ENCODE measurements at regions not wholly inside any gene's neighbourhood (a gene's known extent, or its start where the extent isn't known, plus 50 kb on each side); places are given as distances from the start of the nearest gene placed in this dataset.
"Not testable (repeated sequence)": the region's sequence is repeated elsewhere in the genome, so short reads cannot be mapped to it uniquely, and the experiment has no call there.

DNA sequence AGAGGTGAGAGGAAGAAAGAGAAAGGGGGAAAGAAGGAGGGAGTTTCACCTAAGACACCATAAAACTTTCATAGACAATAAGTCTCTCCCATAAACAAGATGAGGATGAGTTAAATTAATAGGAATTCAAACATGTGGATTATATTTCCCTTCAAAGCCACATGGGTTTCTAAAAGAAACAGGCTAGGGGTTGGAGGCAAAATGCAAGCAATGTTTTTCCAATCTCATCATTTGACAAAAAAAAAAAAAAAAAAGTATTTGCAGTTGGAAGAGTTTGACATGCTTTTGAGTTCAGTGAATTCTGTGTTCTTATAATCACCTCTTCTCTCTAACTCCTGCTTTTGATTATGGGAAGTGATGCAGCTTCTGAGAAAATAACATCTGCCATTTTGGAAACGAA, 186.1 kb upstream of the ADRA1D start:
- FAIRE-seq = no peak
- TF ChIP-seq, protein P1, sequence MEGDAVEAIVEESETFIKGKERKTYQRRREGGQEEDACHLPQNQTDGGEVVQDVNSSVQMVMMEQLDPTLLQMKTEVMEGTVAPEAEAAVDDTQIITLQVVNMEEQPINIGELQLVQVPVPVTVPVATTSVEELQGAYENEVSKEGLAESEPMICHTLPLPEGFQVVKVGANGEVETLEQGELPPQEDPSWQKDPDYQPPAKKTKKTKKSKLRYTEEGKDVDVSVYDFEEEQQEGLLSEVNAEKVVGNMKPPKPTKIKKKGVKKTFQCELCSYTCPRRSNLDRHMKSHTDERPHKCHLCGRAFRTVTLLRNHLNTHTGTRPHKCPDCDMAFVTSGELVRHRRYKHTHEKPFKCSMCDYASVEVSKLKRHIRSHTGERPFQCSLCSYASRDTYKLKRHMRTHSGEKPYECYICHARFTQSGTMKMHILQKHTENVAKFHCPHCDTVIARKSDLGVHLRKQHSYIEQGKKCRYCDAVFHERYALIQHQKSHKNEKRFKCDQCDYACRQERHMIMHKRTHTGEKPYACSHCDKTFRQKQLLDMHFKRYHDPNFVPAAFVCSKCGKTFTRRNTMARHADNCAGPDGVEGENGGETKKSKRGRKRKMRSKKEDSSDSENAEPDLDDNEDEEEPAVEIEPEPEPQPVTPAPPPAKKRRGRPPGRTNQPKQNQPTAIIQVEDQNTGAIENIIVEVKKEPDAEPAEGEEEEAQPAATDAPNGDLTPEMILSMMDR (IDR thresholded peaks at IDR 0.05; ENCODE audit: insufficient read depth, missing control alignments) = no peak

DNA sequence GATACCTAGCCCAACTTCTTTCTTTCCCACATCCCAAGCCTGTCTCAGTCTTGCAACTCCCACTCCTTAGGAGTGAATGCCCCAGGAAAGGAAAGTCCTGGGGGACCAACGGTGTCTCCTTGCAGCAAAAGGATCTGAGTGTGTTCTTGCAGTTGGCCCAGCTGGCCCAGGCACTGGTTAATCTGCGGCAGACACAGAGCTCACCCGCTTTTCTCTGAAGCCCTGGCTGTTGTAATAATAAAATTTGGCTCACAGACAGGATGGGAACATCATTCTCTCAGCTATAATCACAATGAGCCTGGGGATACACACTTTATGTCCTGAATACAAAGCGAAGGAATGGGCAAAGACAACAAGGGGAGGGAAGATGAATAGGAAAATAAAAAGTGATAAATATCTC, 185.6 kb upstream of the ADRA1D start:
- FAIRE-seq (no peak), DNase-seq (ENCODE audit: insufficient read length, low spot score) (no peak)
- TF ChIP-seq, protein P1 (IDR thresholded peaks at IDR 0.05; ENCODE audit: insufficient read depth, missing control alignments) = no peak

More for the DNA sequence above, 186.1 kb upstream of the ADRA1D start:
- no peak for DNase-seq (ENCODE audit: insufficient read length, low spot score)

DNA sequence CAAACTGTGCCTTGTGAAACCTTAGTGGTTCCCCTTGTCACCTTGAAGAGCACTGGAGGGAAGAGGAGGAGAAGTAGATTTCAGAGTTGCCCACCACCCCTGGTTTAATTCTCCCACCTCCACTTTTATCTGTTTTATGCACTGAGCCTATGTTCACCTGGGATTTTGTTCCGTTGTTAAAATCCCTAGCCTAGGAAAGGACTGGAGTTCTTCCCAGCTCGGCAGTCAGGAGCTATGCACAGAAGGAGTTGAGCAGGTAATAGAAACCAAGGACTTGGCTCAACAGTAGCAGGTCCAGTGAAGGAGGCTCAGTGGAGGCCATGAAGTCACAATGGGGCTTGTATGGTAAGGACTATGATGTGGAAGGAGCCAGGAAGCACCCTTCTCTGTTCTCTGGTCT, 182.4 kb upstream of the ADRA1D start:
- TF ChIP-seq, protein P1 (IDR thresholded peaks at IDR 0.05; ENCODE audit: insufficient read depth, missing control alignments) = no peak
- DNase-seq (ENCODE audit: insufficient read length, low spot score) (no peak), FAIRE-seq (no peak)

DNA sequence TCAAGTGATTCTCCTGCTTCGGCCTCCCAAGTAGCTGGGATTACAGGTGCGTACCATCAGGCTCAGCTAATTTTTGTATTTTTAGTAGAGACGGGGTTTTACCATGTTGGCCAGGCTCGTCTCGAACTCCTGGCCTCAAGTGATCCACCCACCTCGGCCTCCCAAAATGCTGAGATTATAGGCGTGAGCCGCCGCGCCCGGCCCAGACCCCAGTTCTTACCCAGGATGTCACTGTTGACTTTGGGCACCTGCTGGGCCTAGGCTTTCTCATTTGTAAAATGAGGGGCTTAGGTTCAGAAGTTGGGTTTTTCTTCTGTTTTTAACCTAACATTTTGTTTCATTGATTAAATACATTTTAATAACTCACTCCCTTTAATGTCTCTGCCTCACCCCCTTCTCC, 181.7 kb upstream of the ADRA1D start:
- DNase-seq (ENCODE audit: insufficient read length, low spot score); FAIRE-seq: not testable (repeated sequence)

DNA sequence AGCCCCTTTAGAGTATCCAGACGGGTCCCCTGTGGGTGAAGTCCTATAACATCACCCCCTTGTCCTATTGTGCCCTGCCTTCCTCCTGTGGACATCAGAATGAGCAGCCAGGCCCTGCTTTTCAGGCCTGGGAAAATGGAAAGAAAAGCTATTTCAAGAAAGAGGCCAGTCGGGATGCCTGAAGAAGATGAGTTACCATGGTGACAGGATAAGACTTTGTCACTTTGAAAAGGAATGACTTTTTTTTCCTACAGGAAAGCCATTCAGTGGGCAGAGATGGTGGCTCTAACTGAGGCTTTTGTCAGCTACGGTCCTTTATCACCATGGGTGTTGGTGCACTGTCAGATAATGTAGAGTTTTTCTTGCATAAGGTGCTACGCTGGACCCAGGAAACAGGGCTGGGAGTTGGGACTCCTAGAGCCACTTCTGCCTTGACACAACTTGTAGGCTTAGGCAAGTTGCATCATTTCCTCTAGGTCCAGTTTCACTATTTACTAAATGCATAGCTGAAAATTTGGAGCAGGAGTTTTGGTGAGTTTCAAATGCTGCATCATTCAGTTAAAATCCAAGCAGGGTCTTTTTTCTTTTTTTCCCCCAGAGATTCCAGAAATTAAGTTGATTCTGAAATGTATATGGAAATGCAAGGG, 179.0 kb upstream of the ADRA1D start:
- TF ChIP-seq, protein P1 (IDR thresholded peaks at IDR 0.05; ENCODE audit: insufficient read depth, missing control alignments) = no peak
- DNase-seq (ENCODE audit: insufficient read length, low spot score) (no peak), FAIRE-seq (no peak)

DNA sequence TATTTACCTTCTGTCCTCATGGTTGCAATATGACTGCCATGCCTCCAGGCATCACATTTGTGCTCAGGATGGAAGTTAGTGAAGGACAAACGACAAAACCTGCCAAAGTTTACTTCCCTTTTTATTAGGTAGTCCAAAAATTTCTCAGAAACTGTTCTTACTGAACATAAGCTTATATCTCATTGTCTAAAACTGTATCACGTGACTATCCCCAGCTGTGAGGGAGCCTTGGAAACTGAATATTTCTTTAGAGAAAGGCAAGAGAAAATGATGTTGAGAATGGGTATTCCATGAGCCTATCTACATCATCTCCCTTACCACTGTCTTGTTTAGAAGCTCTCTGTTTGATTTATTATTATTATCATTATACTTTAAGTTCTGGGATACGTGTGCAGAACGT, 169.1 kb upstream of the ADRA1D start:
- TF ChIP-seq, protein P1 (IDR thresholded peaks at IDR 0.05; ENCODE audit: insufficient read depth, missing control alignments) = no peak
- DNase-seq (ENCODE audit: insufficient read length, low spot score) (no peak), FAIRE-seq (no peak)

DNA sequence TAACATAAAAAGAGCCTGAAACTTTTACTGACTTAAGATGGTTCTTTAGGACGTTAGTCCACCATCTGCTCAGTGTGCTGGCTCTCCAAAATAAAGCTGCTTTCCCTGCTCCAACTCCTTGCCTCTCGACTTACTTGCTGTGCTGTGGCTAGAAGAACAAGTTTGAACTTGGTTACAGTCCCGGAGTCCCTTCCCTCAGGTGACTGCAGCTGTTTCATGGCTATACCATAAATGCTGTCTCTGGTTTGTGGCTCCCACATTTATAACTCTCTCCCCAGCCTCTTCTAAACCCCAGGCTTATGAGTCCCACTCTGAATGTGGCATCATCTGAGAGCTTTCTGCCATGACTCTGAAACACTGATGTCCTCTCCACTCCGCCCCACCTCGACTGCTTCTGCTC, 166.2 kb upstream of the ADRA1D start:
- FAIRE-seq (no peak), DNase-seq (ENCODE audit: insufficient read length, low spot score) (no peak)
- TF ChIP-seq, protein P1 (IDR thresholded peaks at IDR 0.05; ENCODE audit: insufficient read depth, missing control alignments) = no peak
